Stimulated activated memory B cell treated with anti-CD40 and anti-IgM and Interleukin-4, amounts not matched to agents 10 μg/mL and 1 μg/mL and 100 μg/mL, for 72 hours (primary cell): ENCODE measurements at regions not wholly inside any gene's neighbourhood (a gene's known extent, or its start where the extent isn't known, plus 50 kb on each side); places are given as distances from the start of the nearest gene placed in this dataset.

Experiments
- ATAC-seq: fragments of 150-1000 bp; cut with Tn5 transposase; 2 replicates; pipeline ENCODE4 v1.10.0; 2021
- H3K27ac Mint-ChIP-seq: one replicate; pipeline ENCODE4 v1.8.0; 2022; ENCODE audit warnings: mild to moderate bottlenecking, mixed read lengths
- H3K27me3 Mint-ChIP-seq: one replicate; pipeline ENCODE4 v1.8.0; 2022; ENCODE audit warnings: mixed read lengths
- H3K36me3 Mint-ChIP-seq: one replicate; pipeline ENCODE4 v1.8.0; 2022; ENCODE audit warnings: mixed read lengths
- H3K4me1 Mint-ChIP-seq: one replicate; pipeline ENCODE4 v1.8.0; 2022; ENCODE audit warnings: mixed read lengths
- H3K4me3 Mint-ChIP-seq: one replicate; pipeline ENCODE4 v1.8.0; 2022; ENCODE audit warnings: mild to moderate bottlenecking, moderate library complexity, mixed read lengths
- H3K9me3 Mint-ChIP-seq: one replicate; pipeline ENCODE4 v1.8.0; 2022; ENCODE audit warnings: mixed read lengths

DNA sequence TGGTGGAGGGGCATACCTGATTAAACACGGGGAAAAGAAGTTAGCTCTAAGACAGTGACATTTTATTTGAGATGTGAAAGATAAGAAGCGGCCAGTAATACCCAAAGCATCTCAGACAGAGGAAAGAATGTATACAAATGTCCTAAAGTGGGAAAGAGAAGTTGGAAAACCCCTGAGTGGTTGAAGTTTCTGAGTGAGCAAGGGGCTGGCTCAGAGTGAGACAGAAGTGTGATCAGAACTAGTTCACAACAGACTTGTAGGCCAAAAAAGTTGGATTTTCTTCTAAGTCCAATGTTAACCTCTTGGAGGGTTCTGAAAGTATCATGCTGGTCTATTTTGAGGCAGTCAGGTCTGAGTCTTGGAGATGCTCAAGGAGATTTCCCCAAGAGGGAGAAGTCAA lies 608.7 kb downstream of the SOX6 start:
- Mint-ChIP-seq H3K9me3 (peaks cover 4% of the 10 kb centered on the region), H3K4me1 (no peaks in the 10 kb centered on the region), H3K27ac (no peak overlapping the region), H3K27me3 (no peaks in the 10 kb centered on the region), H3K4me3 (no peak overlapping the region), H3K36me3 (no peaks in the 10 kb centered on the region)
- ATAC-seq: no peak

DNA sequence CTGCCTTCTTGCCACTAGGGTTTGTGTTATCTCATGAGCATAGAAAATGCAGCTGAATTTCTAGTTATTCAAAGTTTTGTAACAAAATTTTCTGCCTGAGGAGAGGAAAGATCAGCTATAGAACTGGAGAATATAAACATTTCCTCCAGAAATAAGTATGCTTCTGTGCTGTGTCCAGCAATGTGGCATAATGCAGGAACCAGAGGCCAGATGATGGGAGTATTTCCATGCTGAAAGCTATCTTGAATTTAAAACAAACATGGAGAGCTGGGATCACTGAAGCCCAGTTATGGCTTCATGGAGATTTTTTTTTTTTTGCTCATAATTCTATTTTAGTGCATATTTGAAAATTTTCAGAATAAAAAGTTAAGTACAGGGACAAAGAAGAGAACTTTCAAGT lies 608.2 kb downstream of the SOX6 start:
- no peaks in the 10 kb centered on the region for H3K4me1 Mint-ChIP-seq
- no peak for ATAC-seq
- H3K36me3 Mint-ChIP-seq: no peaks in the 10 kb centered on the region
- H3K4me3 Mint-ChIP-seq: no peak overlapping the region
- no peak overlapping the region for H3K27ac Mint-ChIP-seq
- H3K27me3 Mint-ChIP-seq: no peaks in the 10 kb centered on the region
- peaks cover 4% of the 10 kb centered on the region for H3K9me3 Mint-ChIP-seq

DNA sequence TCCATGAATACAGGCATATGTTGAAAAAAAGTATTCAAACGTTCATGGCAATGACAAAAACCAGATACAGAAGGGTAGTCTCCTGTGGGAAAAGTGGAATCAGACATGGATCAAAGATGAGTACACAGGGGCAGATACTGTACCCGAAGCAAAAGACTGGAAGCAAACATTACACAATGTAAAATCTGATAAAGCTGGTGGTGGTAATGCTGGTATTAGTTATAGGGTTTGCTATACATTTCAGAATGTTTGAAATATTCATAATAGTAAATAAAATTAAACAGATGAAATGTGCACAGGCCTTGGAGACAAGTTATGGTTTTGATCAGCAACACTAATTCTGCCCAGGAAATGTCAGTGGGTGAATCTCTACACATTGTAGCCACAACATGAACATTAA lies 607.6 kb downstream of the SOX6 start:
- Mint-ChIP-seq H3K27ac (no peak overlapping the region), H3K36me3 (no peaks in the 10 kb centered on the region)

DNA sequence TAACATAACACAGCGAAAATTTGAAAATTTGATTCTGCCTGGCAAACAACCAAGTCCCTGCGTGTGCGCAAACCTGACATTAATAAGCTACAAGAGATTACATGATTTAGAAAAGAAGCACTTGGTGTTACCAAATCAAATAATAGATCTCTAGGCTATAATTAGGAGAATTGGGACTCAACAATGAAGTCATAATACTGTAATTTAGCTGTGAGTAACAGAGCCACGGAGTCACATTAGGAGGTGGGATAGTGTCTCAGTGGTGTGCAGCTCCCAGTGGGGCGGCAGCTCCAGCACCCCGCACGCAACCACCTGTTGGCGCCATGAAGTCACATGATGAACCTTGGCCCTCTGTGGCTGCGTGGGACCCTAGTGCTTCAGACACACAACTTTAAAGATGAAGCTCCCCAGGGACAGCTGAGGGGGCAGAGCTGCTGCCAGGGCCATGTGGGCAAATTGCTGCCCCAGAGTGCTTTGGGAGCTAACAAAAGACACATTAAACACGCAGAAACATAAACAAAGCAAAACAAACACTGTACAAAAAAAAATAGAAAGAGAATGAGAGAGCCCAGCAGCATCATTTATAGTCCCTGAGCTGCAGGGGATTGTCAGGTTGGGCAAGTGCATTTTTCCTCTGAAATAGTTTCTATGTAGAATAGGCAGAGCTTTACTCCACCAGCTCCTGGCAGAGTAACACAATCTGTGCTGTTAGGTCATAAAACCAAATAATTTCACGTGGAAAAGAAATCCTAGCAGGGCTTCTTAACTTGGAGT lies 605.6 kb downstream of the SOX6 start:
- Mint-ChIP-seq H3K36me3 (no peaks in the 10 kb centered on the region), H3K4me3 (no peak overlapping the region), H3K27me3 (no peaks in the 10 kb centered on the region), H3K4me1 (no peaks in the 10 kb centered on the region), H3K27ac (no peak overlapping the region), H3K9me3 (peaks cover 9% of the 10 kb centered on the region)
- ATAC-seq: no peak

More for the DNA sequence above, 607.6 kb downstream of the SOX6 start:
- ATAC-seq: no peak
- Mint-ChIP-seq H3K4me1 (no peaks in the 10 kb centered on the region), H3K27me3 (no peaks in the 10 kb centered on the region), H3K9me3 (peaks cover 5% of the 10 kb centered on the region), H3K4me3 (no peak overlapping the region)

DNA sequence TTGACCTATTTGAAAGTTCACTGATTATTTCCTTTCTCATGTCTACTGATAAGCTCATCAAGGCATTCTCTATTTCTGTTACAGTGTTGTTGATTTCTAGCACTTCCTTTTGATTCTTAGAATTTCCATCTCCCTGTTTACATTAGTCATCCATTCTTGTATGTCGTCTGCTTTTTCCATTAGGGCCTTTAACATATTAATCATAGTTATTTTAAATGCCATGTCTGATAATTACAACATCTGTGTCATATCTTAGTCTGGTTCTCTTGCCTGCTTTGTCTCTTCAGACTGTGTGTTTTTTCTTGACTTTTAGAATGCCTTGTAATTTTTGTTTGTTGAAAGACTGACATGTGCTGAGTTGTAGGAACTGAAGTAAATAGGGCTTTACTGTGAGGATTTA lies 602.1 kb downstream of the SOX6 start:
- Mint-ChIP-seq H3K36me3 (no peaks in the 10 kb centered on the region), H3K9me3 (peaks cover 9% of the 10 kb centered on the region), H3K4me3 (no peak overlapping the region), H3K4me1 (no peaks in the 10 kb centered on the region), H3K27ac (no peak overlapping the region), H3K27me3 (no peaks in the 10 kb centered on the region)
- no peak for ATAC-seq

DNA sequence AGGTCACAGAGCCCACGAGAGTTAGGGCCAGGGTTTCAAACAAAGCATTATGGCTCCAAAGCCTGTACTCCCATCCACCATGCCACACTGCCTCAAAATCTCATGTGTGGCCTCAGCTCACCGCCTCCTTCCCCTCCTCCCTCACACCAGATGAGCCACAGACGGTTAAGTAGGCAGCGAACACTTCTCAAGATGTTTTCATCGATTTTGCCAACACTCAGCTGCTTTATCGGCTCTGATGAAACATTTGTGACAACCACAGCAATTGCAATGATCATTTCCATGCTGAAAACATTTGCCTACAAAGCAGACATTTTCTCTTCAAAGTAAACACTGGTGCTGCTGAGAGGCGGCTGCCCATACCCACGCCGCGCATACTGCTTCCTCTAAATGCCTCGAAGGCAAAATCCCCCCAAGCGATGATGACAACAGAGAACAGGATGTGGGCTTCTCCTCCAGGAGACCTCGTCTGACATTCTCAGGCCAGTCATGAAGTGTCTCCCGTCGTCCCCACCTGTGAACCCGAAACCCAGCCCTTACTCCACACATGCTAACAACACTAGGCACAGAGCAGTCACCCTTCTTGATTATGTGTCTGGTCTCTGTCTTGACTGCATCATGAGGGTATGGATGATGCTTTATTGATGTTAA lies 599.2 kb downstream of the SOX6 start:
- H3K27me3 Mint-ChIP-seq: peaks cover 8% of the 10 kb centered on the region
- no peak overlapping the region for H3K4me3 Mint-ChIP-seq
- no peak for ATAC-seq
- no peak overlapping the region for H3K27ac Mint-ChIP-seq
- H3K36me3 Mint-ChIP-seq: no peaks in the 10 kb centered on the region
- H3K9me3 Mint-ChIP-seq: peaks cover 9% of the 10 kb centered on the region
- H3K4me1 Mint-ChIP-seq: no peaks in the 10 kb centered on the region

DNA sequence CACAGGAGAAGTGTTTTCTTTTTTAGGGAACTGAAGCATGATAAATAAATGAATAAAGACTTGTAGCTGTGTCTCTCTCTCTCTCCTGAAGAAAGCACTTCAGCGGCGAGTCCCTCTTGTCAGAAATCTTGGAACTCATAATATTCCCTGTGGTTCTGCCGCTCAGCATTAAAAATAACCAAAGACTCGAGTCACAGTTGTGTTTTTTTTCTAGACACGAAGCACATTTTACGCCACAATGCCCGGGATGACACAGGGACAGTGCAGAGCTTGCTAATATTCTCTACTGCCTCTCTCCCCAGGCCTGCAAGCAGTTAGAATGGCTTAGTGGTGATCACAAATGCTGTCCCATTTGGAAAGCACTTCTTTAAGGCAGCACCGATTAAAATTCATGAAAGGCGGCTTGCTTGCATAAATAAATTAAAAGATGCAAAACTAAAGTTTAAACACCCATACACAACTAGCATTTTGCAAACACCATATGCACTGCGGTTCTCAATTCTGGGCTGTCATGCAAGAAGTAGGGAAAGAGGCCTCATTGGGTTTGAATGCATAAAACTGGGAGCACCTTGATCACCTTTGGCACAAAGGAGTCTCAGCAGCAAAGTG lies 597.4 kb downstream of the SOX6 start:
- Mint-ChIP-seq H3K9me3 (peaks cover 5% of the 10 kb centered on the region), H3K4me1 (no peaks in the 10 kb centered on the region), H3K27ac (no peak overlapping the region), H3K36me3 (no peaks in the 10 kb centered on the region), H3K27me3 (peaks cover 8% of the 10 kb centered on the region), H3K4me3 (no peak overlapping the region)
- ATAC-seq: no peak

DNA sequence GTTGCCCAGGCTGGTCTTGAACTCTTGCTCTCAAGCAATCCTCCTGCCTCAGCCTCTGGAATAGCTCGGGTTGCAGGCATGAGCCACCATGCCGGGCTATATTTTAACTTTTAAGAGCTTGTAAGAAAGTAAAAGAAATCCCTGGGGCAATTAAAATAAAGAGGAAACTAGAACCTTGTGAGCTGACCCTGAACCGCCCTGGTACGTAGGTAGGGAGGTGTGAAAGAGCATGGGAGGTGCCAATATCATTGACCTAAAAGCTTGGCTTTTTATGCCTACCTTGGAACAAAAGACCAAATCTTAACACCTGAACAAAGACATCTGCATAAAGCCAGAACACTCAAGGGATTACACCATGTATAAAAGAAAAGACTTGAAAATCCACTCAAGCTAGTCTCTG lies 595.1 kb downstream of the SOX6 start:
- Mint-ChIP-seq H3K4me3 (no peak overlapping the region), H3K9me3 (no peaks in the 10 kb centered on the region), H3K27me3 (peaks cover 8% of the 10 kb centered on the region), H3K36me3 (no peaks in the 10 kb centered on the region), H3K4me1 (no peaks in the 10 kb centered on the region), H3K27ac (no peak overlapping the region)
- ATAC-seq: no peak

DNA sequence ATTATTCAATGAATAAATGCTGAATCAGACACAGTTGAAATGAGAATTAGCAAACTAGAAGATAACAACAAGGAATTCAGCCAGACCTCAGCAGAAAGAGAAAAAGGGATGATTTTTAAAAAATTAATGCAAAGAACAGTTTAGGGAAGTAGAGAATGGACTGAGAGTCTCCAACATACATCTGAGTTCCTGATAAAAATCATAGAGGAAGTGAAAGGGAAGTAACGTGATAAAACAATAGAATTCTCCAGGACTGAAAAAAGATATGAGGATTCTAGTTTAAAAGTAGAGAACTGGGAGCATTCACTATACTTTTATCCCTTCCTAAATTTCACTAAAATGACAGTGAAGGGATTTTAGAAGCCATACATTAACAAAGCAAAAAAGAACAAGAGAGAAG lies 592.0 kb downstream of the SOX6 start:
- Mint-ChIP-seq H3K4me1 (no peaks in the 10 kb centered on the region), H3K27me3 (peaks cover 8% of the 10 kb centered on the region), H3K36me3 (no peaks in the 10 kb centered on the region), H3K27ac (no peak overlapping the region), H3K4me3 (no peak overlapping the region), H3K9me3 (no peaks in the 10 kb centered on the region)
- no peak for ATAC-seq

DNA sequence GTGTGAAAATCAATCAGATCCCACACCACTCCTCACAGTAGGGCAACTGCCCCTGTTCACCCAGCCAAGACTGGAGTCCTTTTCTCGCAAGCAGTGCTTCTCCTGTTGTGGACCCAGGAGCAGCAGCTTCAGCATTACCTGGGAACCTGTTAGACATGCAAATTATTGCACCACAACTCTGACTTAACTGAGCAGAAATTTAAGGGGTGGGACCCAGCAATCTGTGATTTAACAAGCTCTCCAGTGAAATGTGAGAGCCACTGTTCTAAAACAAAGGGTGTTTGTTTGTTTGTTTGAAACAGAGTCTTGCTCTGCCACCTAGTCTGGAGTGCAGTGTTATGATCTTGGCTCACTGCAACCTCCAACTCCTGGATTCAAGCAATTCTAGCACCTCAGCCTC lies 591.4 kb downstream of the SOX6 start:
- no peaks in the 10 kb centered on the region for H3K9me3 Mint-ChIP-seq
- no peak overlapping the region for H3K4me3 Mint-ChIP-seq
- ATAC-seq: no peak
- peaks cover 8% of the 10 kb centered on the region for H3K27me3 Mint-ChIP-seq
- no peaks in the 10 kb centered on the region for H3K36me3 Mint-ChIP-seq
- no peaks in the 10 kb centered on the region for H3K4me1 Mint-ChIP-seq
- no peak overlapping the region for H3K27ac Mint-ChIP-seq

DNA sequence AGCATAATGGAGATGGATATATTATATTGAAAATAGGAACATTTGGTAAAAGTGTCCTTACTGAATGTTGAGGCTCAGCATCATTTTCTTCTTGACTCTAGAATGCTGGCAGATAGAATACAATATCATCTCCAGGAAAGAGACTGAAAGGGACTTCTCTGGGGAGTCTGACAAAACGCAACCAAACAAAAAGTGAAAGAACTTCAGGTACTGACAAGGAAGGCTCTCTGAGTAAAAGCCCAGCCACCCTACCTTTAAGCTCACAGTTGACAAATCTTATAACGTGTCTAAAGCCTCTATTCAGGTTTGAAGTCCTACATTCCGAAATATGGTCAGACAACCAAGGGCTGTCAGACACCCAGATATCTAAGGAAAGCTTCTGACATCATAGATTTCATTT lies 590.8 kb downstream of the SOX6 start:
- no peaks in the 10 kb centered on the region for H3K36me3 Mint-ChIP-seq

DNA sequence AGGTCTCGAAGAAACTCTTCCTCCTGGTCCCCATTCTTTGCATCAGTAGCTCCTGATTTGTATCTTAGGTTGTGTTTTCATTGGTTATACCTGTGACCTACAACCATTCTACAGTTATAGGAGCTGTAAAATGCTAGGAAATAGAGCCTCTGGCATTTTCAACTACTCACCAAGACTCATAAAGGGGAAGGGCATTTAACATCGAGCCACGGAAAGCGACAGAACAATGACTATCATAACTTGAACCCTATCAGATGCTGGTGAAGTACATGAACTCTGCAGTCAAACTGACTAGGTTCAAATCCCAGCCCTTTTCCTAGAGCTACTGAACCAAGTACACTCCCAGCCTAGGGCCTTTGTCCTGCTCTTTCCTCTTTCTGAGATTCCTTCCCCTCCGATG lies 588.0 kb downstream of the SOX6 start:
- Mint-ChIP-seq H3K36me3 (no peaks in the 10 kb centered on the region), H3K27me3 (no peaks in the 10 kb centered on the region), H3K27ac (no peak overlapping the region), H3K4me3 (no peak overlapping the region), H3K9me3 (no peaks in the 10 kb centered on the region), H3K4me1 (no peaks in the 10 kb centered on the region)
- no peak for ATAC-seq

More for the DNA sequence above, 590.8 kb downstream of the SOX6 start:
- Mint-ChIP-seq H3K4me1 (no peaks in the 10 kb centered on the region), H3K27ac (no peak overlapping the region), H3K4me3 (no peak overlapping the region), H3K27me3 (peaks cover 6% of the 10 kb centered on the region), H3K9me3 (no peaks in the 10 kb centered on the region)
- ATAC-seq: no peak

DNA sequence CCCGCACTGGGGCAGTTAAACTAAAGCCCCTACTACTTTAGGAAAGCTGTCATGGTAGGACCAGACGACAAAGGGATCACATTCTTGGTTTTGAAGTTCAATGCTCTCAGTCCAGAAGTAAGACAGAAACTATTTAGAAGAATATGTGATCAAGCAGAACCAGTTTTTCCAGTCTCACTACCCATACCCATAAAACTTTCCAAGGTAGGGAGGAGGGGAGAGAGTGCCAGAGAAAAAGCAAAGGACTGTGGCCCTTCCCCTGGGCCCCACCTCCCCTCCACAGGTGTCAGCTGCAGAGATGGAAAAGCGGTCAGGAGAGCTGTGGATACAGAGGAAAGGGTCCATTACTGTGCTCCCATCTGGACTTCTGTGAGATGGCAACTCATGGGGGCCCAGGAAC lies 587.1 kb downstream of the SOX6 start:
- Mint-ChIP-seq H3K4me1 (no peaks in the 10 kb centered on the region), H3K9me3 (no peaks in the 10 kb centered on the region), H3K27me3 (no peaks in the 10 kb centered on the region), H3K36me3 (no peaks in the 10 kb centered on the region), H3K27ac (no peak overlapping the region), H3K4me3 (no peak overlapping the region)
- ATAC-seq: no peak

DNA sequence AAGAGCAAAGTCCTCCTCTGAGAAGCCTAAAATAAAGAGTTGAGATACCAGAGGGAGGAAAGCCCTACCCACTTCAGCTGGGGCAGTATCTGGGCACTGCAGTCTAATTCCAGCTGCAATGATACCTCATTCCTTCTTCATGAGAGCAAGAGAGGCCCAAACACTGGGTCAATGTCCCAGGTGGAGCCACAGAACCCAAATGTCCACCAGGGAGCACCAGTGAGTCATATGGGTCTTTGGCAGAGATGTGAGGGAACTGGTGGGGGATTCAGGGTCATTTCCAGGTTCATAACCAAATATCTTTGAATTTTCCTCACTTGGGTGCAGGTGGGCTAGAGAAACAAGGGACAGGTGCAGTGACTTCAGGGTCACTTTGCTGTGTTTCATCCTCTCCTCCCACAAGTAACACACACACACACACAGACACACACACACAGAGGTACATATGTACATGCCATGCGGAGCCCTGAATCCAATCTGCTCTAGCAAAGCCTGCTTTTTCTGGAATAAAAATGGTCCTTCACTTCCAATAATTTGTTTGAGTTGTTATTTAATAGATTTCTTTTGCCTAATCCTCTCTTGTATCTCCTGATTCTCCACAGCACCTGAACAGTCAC lies 585.4 kb downstream of the SOX6 start:
- no peak for ATAC-seq
- Mint-ChIP-seq H3K9me3 (no peaks in the 10 kb centered on the region), H3K27me3 (no peaks in the 10 kb centered on the region), H3K27ac (no peak overlapping the region), H3K36me3 (no peaks in the 10 kb centered on the region), H3K4me3 (no peak overlapping the region), H3K4me1 (no peaks in the 10 kb centered on the region)

DNA sequence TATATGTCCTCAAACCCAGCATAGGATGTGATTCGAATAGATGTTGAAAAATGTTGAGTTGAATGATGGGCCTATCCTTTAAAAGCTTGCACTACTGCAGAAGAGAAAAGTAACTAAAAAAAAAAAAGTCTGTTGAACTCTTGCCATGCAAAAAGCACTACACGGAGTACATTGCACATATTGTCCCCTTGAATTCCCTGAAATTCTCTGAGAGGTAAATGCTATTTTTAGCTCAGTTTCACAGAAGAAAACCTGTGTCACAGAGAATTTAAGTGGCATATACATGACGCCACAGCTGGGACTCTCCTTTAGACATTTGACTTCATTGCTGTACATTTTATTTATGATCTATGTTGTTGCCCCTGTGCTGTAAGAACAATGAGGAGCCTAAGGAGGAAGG lies 583.8 kb downstream of the SOX6 start:
- H3K36me3 Mint-ChIP-seq: no peaks in the 10 kb centered on the region
- ATAC-seq: no peak
- no peaks in the 10 kb centered on the region for H3K27me3 Mint-ChIP-seq
- H3K9me3 Mint-ChIP-seq: no peaks in the 10 kb centered on the region
- H3K4me3 Mint-ChIP-seq: no peak overlapping the region
- H3K4me1 Mint-ChIP-seq: no peaks in the 10 kb centered on the region
- no peak overlapping the region for H3K27ac Mint-ChIP-seq

DNA sequence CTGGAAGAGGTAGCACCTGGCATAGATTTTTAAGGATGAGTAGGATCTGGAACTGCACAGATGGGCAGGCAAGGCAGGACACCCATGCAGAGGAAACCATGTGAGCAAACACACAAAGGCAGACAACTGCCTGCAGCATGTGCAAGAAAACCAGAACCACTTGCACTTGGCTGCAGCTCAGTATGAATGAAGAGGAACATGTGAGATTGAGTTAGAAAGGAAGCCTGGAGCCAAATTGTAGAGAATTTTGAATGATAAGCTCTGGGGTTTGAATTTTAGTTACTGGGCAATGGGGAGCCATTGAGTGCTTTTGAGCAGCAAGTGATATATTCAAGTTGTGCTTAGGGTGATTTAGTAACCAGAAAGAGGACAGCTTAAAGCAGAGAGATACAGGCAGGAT lies 583.4 kb downstream of the SOX6 start:
- Mint-ChIP-seq H3K36me3 (no peaks in the 10 kb centered on the region), H3K4me1 (no peaks in the 10 kb centered on the region), H3K9me3 (no peaks in the 10 kb centered on the region), H3K4me3 (no peak overlapping the region), H3K27ac (no peak overlapping the region), H3K27me3 (no peaks in the 10 kb centered on the region)
- no peak for ATAC-seq
